SU-DHL-6 (cell line): ENCODE measurements at regions not wholly inside any gene's neighbourhood (a gene's known extent, or its start where the extent isn't known, plus 50 kb on each side); places are given as distances from the start of the nearest gene placed in this dataset.

Experiments
- H2AFZ ChIP-seq: fragments of 200-600 bp; sonication (generic); 2 replicates; pipeline ENCODE4 v1.6.1; 2014; ENCODE audit warnings: low read depth, mild to moderate bottlenecking, moderate library complexity, mixed read lengths, antibody characterized with exemption, low read length; ENCODE audit not compliant: severe bottlenecking
- H3F3A ChIP-seq: fragments of 200-600 bp; shearing (Covaris generic); 2 replicates; pipeline ENCODE4 v1.6.0; 2016; ENCODE audit warnings: antibody characterized with exemption, mild to moderate bottlenecking; ENCODE audit not compliant: insufficient read depth
- H3K27ac ChIP-seq: fragments of 200-600 bp; sonication (generic); 2 replicates; pipeline ENCODE4 v1.5.1; 2016; ENCODE audit warnings: low read depth, mild to moderate bottlenecking, low read length, moderate library complexity, mixed read lengths
- H3K27me3 ChIP-seq: fragments of 200-600 bp; sonication (generic), shearing (Covaris generic); 2 replicates; pipeline ENCODE4 v1.6.0; 2014; ENCODE audit warnings: mild to moderate bottlenecking, low read length
- H3K36me3 ChIP-seq: fragments of 200-600 bp; sonication (generic); 2 replicates; pipeline ENCODE4 v1.6.1; 2014; ENCODE audit warnings: mild to moderate bottlenecking, low read length, mixed read lengths
- H3K4me2 ChIP-seq: fragments of 300-600, 200-600 bp; shearing (Covaris generic), sonication (generic); 2 replicates; pipeline ENCODE4 v1.6.0; 2014; ENCODE audit warnings: low read length, low read depth, mild to moderate bottlenecking; ENCODE audit not compliant: poor library complexity, severe bottlenecking
- H3K4me3 ChIP-seq: fragments of 200-600 bp; sonication (generic); 2 replicates; pipeline ENCODE4 v1.5.1; 2014; ENCODE audit warnings: antibody characterized with exemption, low read length, mild to moderate bottlenecking, mixed read lengths; ENCODE audit not compliant: insufficient read depth, poor library complexity, severe bottlenecking
- H3K79me2 ChIP-seq: fragments of 200-600 bp; sonication (generic); 2 replicates; pipeline ENCODE4 v1.6.1; 2014; ENCODE audit warnings: mild to moderate bottlenecking, low read length, moderate library complexity; ENCODE audit not compliant: insufficient read depth
- H3K9ac ChIP-seq: fragments of 200-600 bp; sonication (generic); 2 replicates; pipeline ENCODE4 v1.7.0; 2014; ENCODE audit warnings: mild to moderate bottlenecking, low read length
- H3K9me2 ChIP-seq: fragments of 200-600 bp; sonication (generic); replicated peaks from 2 replicates; pipeline ENCODE4 v1.6.1; 2014; ENCODE audit warnings: low read length; ENCODE audit not compliant: insufficient read depth
- H3K9me3 ChIP-seq: fragments of 200-600 bp; sonication (generic); 2 replicates; pipeline ENCODE4 v1.6.1; 2014; ENCODE audit warnings: low read length, mixed read lengths; ENCODE audit not compliant: insufficient read depth
- H4K20me1 ChIP-seq: fragments of 200-600 bp; sonication (generic); 2 replicates; pipeline ENCODE4 v1.6.1; 2014; ENCODE audit warnings: low read depth, mild to moderate bottlenecking, antibody characterized with exemption, low read length, moderate library complexity, mixed read lengths
- CTCF ChIP-seq: fragments of 200-600 bp; sonication (generic); IDR thresholded peaks from one replicate; pipeline ENCODE4 v1.5.1; 2017; ENCODE audit warnings: antibody characterized with exemption, mild to moderate bottlenecking, low read length, moderate library complexity; ENCODE audit not compliant: insufficient read depth, poor library complexity, severe bottlenecking
- EZH2phosphoT487 ChIP-seq: fragments of 200-600 bp; sonication (generic), shearing (Covaris generic); conservative IDR thresholded peaks from 2 replicates; pipeline ENCODE4 v1.6.1; 2018; ENCODE audit warnings: mild to moderate bottlenecking, antibody characterized with exemption, low read length, moderate library complexity, mixed read lengths

- Histone ChIP-seq H3K9me2 (no peaks in the 10 kb centered on the region), H3F3A (no peaks in the 10 kb centered on the region), H3K27me3 (no peaks in the 10 kb centered on the region), H4K20me1 (no peaks in the 10 kb centered on the region), H3K4me3 (no peak overlapping the region), H2AFZ (no peak overlapping the region), H3K79me2 (no peaks in the 10 kb centered on the region), H3K9ac (no peak overlapping the region), H3K36me3 (no peaks in the 10 kb centered on the region), H3K27ac (no peak overlapping the region), H3K4me2 (no peak overlapping the region), H3K9me3 (no peaks in the 10 kb centered on the region)
- TF ChIP-seq EZH2phosphoT487, result no peak
- no peak for TF ChIP-seq CTCF
Observed at GRCh38 chr5:124318661-124319060, 427.8 kb downstream of the ZNF608 start.

GRCh38 chr5:124317451-124317850, 429.0 kb downstream of the ZNF608 start:
- no peak overlapping the region for H3K4me2 ChIP-seq
- no peaks in the 10 kb centered on the region for H3K79me2 ChIP-seq
- no peak overlapping the region for H2AFZ ChIP-seq
- no peaks in the 10 kb centered on the region for H3K9me2 ChIP-seq
- no peaks in the 10 kb centered on the region for H4K20me1 ChIP-seq
- no peaks in the 10 kb centered on the region for H3K36me3 ChIP-seq
- H3K27ac ChIP-seq, result no peak overlapping the region
- no peaks in the 10 kb centered on the region for H3K9me3 ChIP-seq
- H3K4me3 ChIP-seq, result no peak overlapping the region
- H3K9ac ChIP-seq, result no peak overlapping the region
- no peaks in the 10 kb centered on the region for H3K27me3 ChIP-seq
- no peaks in the 10 kb centered on the region for H3F3A ChIP-seq
- TF ChIP-seq EZH2phosphoT487 (no peak), CTCF (no peak)

- H3K27me3 ChIP-seq, result no peaks in the 10 kb centered on the region
- H3F3A ChIP-seq, result no peaks in the 10 kb centered on the region
- no peak for TF ChIP-seq EZH2phosphoT487
- TF ChIP-seq CTCF, result no peak
- H3K36me3 ChIP-seq, result no peaks in the 10 kb centered on the region
- no peaks in the 10 kb centered on the region for H4K20me1 ChIP-seq
- H2AFZ ChIP-seq, result no peak overlapping the region
- no peaks in the 10 kb centered on the region for H3K79me2 ChIP-seq
- no peaks in the 10 kb centered on the region for H3K9me2 ChIP-seq
- no peak overlapping the region for H3K4me2 ChIP-seq
- H3K9me3 ChIP-seq, result no peaks in the 10 kb centered on the region
- no peak overlapping the region for H3K4me3 ChIP-seq
- no peak overlapping the region for H3K9ac ChIP-seq
- H3K27ac ChIP-seq, result no peak overlapping the region
Observed at GRCh38 chr5:124315741-124316415, 430.6 kb downstream of the ZNF608 start.

GRCh38 chr5:124310453-124310852, 436.0 kb downstream of the ZNF608 start:
- H2AFZ ChIP-seq, result no peak overlapping the region
- H3K4me2 ChIP-seq, result no peak overlapping the region
- no peak overlapping the region for H3K27ac ChIP-seq
- H3K79me2 ChIP-seq, result no peaks in the 10 kb centered on the region
- no peak overlapping the region for H3K4me3 ChIP-seq
- no peaks in the 10 kb centered on the region for H3F3A ChIP-seq
- TF ChIP-seq EZH2phosphoT487 (no peak), CTCF (no peak)
- no peaks in the 10 kb centered on the region for H3K27me3 ChIP-seq
- H3K9ac ChIP-seq, result no peak overlapping the region
- no peaks in the 10 kb centered on the region for H3K9me2 ChIP-seq
- H4K20me1 ChIP-seq, result no peaks in the 10 kb centered on the region
- H3K9me3 ChIP-seq, result no peaks in the 10 kb centered on the region
- no peaks in the 10 kb centered on the region for H3K36me3 ChIP-seq
